ENCODE measurements at regions not wholly inside any gene's neighbourhood (a gene's known extent, or its start where the extent isn't known, plus 50 kb on each side); places are given as distances from the start of the nearest gene placed in this dataset.

DNA sequence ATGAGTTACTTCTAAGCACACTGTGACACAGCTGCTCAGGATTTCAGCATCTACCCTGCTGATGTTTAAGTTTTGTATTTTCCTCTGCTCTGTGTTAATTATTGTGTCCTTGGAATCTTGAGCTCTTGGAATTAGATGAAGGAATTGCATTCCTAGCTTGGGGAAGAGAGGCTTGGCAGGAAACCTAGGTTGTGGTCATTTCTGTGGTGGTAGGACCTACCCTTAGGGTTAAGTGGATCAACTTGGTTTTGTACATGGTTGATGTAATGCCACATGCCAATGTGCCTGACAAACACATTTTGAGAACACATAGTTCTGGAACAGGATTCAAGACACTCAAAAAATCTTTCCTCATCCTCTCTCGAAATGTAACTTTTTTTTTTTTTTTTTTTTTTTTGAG, 264.5 kb upstream of the MEX3C start:
- TF ChIP-seq, protein P1, sequence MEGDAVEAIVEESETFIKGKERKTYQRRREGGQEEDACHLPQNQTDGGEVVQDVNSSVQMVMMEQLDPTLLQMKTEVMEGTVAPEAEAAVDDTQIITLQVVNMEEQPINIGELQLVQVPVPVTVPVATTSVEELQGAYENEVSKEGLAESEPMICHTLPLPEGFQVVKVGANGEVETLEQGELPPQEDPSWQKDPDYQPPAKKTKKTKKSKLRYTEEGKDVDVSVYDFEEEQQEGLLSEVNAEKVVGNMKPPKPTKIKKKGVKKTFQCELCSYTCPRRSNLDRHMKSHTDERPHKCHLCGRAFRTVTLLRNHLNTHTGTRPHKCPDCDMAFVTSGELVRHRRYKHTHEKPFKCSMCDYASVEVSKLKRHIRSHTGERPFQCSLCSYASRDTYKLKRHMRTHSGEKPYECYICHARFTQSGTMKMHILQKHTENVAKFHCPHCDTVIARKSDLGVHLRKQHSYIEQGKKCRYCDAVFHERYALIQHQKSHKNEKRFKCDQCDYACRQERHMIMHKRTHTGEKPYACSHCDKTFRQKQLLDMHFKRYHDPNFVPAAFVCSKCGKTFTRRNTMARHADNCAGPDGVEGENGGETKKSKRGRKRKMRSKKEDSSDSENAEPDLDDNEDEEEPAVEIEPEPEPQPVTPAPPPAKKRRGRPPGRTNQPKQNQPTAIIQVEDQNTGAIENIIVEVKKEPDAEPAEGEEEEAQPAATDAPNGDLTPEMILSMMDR (IDR thresholded peaks at IDR 0.05) = no peak
- TF ChIP-seq EP300 (IDR thresholded peaks at IDR 0.05) (no peak), POLR2A (IDR thresholded peaks at IDR 0.05) (no peak)

Measured in ovary (tissue), 3 donors.